GM19455 (cell line): ENCODE measurements at regions not wholly inside any gene's neighbourhood (a gene's known extent, or its start where the extent isn't known, plus 50 kb on each side); places are given as distances from the start of the nearest gene placed in this dataset.
"Not testable (repeated sequence)": the region's sequence is repeated elsewhere in the genome, so short reads cannot be mapped to it uniquely, and the experiment has no call there.

Experiments used
- ATAC-seq: cut with Tn5 transposase; IDR thresholded peaks from one replicate; pipeline ENCODE4 v1.9.1; 2021; ENCODE audit not compliant: unreplicated experiment

DNA sequence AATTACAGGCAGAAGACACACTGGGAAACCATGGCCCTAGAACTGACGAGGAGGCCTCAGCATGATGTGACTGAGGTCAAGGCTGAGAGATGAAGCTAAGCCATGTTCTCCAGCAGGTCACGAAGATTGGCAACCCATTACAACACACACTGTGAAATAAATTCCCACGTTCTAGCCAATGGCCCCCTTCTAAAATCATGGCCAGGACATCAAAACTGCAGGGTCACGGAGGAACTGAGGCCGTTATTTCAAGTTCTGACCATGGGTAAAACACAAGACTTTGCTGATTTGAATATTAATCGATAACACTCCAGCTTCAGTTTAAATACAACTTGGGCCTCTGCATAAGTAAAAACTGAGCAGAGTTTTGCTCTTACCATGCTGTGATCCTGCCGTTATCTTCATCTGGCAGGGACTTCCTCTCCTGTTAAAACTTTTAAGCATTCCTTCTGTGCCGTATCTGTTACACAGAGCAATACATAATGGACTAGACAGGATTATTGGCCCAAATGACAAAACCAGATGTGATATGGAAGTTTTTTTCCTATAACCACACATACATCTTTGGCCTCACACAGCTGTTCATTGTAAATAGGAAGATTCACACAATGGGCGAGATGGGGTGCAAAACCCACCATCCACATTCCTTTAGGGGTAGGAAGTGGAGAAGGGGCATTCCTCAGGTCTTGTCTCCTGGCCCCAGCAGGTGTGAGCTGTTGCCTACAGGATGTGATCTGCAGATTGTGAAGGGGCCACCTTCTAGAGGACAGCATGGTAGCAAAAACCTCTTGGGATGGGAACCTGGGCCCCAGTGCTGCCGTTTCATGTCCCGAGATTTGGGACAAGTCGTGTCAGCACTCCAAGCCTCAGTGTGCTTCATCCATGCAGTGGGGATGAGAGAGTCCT, 207.4 kb downstream of the OPA1 start:
- ATAC-seq: no peak

DNA sequence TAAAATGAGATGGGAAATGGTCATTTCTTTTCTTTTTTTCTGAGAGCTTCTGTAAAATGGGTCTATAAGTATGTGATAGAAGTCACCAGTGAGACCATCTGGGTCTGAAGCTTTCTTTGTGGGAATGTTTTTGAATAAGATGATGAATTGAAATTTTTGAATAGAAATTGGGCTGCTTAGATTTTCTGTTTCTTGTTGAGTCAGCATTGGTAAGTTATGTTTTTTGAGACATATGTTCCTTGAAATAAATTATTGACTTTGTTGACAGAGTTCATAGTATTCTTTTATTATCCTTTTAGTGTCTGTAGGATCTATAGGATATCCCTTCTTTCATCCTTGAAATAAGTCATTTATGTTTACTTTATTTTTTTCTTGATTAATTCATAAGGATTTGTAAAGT, 208.1 kb downstream of the OPA1 start:
- no peak for ATAC-seq

DNA sequence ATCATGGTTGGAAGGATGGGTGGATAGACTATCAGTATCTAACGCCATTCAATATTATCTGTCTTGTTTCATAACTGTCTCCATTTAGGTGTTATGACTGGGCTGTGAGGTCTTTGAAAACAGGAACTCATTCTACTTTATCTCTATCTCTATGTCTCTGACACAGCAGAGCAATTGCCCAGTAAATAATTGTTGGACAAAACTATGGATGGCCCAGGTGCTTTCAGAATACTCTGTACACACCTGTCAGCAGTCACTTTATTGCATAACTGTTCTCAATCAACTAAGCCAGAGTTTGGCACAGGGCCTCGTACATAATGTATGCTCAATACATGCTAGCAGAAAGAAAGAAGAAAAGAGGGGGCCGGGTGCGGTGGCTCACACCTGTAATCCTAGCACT, 210.3 kb downstream of the OPA1 start:
- ATAC-seq: no peak

- no peak for ATAC-seq
Measured at GRCh38 chr3:193805448-193805847, 212.4 kb downstream of the OPA1 start.

GRCh38 chr3:193808317-193808716, 215.3 kb downstream of the OPA1 start:
- ATAC-seq: no peak

DNA sequence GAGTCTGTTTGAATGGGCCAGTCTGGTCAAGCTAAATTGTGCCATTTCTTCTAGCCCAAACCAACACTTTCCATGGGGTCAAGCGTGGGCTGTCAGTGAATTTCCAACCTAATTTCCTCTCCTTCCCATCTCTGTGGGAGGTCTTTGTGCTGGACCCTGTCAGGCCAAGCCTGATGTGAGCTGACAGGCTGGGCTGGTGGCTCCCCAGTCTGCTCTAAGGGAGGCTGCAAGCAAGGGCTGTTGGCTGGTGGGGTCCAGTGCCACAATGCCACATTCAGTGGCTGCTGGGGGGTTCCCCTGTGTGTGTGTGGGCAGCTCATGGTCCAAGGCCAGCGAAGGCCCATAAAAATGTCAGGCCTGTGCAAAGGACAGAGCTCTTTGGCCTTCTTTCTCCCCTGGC, 216.1 kb downstream of the OPA1 start:
- ATAC-seq: no peak

DNA sequence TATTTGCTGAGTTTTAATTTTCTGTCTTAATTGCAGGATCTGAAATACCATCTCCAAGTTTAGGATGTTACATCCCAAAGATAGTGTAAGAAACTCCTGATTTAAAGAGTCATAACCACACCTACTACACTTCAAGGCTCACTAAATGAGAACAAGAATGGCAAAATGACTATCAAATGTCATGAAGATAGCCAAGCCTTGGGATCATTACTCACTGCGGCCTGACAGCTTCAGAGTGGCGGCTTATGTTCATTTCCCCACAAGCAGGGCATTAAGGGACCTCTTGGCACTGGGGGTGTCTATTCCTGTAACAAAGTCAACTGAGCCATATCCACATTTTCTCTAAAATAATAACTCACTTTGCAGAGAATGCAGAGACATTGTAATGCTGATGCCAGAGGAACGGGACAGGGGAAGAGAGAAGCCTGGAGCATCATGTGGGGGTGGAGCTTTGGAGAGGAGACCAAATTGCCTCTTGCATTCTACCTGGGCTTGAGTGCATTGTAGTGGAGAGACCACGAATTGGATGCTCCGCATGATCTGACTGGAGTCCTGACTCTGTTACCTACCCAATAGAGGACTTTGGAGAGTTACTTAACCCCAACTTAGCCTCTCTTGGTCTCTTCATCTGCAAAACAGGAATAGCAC, 219.2 kb downstream of the OPA1 start:
- no peak for ATAC-seq

DNA sequence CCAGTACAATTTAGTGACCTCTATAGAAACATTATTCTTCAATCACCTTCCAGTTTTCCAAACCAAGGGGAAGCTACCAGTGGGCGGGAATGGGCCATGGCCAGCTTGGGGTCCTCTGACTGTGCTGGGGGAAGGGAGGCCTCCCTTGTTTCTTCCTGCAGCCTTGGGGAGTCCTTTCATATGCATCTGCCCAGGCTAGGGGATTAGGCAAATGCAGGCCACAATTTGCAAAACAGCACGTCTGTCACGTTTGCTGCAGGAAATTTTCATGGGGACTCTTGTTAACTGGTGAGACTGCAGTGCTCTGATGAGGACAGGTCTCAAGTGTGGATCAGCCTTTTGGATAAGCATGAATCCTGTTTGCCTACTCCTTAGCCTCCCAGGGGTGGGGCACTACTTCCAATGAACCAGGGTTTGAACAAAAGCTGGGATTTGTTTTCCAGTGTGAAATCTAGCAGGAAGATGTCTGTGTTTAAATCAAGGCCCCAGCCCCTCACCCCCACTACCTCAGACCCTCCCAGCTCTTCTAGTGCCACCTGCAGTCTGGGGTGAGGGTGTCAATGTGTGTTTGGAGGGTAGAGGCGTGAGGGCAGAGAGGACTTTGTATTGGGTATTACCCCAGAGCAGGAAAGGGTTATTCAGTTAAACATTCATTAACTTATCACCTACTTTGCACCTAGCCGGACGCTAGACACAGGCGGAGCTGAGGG, 219.9 kb downstream of the OPA1 start:
- no peak for ATAC-seq

DNA sequence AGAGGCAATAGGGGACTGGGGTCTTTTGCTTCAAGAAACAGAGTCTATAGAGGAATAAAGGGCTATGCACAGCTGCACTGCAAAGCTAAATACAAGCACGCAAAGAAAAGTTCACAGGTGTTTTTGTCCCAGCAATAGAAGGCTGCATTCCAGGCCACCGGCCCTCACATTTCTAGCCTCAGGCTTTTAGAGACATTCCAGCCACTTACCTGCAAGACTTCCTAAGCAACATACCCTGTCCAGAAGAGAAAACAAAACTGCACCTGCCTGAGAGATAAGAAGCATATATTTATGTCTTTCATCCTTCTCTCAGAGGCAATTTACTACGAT, 220.5 kb downstream of the OPA1 start:
- no peak for ATAC-seq

GRCh38 chr3:193814166-193814892, 221.3 kb downstream of the OPA1 start:
- no peak for ATAC-seq

DNA sequence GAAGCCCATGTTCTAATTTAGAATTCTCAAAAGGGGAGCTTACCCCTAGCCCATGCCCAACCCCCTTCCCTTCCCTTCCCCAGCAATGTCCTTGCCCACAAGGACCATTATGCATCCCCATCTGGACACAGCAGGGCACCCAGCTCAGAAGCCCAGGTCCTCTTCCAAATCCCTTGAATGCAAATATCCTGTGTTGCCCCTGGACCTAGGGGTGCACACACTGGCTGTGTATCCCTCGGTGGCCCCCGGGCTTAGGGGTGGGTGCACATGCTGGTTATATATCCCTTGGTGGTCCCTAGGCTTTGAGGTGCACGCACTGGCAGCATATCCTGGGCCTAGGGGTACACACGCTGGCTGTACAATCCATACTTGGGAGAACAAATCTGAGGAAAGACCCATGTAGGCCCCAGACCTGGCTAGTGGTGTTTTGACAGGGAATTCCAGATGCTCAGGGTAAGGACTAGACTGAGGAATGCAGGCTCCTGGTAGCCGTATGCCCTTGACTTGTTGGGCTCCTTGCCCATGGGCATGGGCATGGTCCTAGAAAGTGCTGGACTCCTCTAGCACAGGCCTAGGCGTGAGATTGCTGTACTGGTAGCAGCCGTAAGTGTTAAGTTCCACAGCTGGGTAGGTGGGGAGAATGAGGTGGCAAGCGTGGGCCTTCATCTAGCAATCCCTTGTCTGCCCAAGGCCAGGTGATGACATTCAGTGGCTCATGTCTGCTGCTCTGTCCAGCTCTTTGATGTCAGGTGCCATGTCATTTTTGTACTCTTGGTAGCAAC, 222.4 kb downstream of the OPA1 start:
- ATAC-seq: no peak

- no peak for ATAC-seq
Measured at GRCh38 chr3:193816028-193816395, 223.0 kb downstream of the OPA1 start.

DNA sequence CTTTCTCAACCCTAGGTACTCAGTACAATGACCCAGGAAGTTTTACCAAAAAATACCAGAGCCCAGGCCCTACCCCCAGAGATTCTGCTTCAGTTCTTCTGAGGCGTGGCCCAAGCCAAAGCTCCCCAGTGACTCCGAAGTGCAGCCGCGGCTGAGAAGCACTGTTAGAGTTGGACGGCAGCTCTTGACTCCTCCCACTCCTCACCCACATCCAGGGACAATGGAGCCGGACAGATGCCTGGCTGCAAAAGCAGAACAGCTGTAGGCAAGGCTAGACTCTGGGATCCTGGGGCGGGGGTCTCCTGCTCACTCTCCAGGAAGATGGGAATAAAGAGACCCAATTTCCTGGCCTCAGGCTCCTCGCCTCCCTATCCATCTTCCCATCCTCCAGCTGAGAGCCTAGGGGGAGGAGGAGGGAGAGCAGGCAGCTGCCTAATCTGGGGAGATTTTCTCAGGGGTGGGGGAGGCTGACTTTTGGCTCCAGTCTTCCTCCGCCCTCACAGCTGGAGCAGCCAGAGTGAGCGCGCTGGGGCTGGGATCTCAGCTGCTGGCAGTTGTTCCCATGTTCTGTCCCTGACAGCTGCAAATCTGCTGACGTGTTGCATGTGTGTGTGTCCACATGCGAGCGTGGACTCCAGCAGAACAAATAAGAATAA, 223.8 kb downstream of the OPA1 start:
- no peak for ATAC-seq

DNA sequence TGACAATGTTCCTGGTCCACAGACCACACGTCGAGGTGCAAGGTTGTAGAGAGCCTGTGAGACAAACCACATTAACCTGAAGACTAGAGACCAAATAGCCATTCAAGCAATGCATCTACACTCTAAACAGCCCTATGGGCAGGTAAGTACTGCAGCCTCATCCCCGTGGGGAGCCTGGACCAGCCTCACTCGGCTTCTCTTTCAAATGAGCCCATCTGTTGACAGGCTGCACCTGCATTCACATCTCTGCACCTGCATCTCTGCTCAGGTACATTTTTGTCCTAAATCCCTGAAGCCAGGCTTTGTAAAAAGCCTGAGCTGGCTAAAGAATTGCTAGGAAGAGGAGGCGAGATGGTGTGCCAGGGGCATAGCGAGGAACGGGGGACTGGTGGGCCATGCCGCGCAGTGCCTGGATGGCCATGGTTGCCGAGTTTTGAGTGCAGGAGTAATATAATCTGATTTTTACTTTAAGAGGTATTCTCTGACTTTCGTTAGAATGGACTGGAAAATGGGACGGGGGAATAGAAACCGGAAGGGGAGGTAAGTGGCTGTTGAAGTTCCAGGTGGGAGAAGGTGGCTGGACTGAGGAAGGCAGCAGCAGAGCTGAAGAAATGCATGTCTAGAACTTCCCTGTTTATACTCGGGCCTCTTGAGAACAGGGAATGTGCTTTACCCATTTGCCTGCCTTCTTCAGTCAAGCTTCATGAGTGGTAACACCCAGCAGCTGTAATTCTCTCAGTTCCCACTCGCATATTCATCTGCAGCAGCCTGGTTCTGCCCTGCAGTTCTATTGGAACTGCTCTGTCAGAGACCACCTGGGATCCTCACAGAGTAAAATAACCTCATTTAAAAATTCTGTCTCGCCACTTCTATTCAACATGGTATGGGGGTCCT, 226.4 kb downstream of the OPA1 start:
- ATAC-seq: no peak

GRCh38 chr3:193821151-193821668, 228.2 kb downstream of the OPA1 start:
- no peak for ATAC-seq

DNA sequence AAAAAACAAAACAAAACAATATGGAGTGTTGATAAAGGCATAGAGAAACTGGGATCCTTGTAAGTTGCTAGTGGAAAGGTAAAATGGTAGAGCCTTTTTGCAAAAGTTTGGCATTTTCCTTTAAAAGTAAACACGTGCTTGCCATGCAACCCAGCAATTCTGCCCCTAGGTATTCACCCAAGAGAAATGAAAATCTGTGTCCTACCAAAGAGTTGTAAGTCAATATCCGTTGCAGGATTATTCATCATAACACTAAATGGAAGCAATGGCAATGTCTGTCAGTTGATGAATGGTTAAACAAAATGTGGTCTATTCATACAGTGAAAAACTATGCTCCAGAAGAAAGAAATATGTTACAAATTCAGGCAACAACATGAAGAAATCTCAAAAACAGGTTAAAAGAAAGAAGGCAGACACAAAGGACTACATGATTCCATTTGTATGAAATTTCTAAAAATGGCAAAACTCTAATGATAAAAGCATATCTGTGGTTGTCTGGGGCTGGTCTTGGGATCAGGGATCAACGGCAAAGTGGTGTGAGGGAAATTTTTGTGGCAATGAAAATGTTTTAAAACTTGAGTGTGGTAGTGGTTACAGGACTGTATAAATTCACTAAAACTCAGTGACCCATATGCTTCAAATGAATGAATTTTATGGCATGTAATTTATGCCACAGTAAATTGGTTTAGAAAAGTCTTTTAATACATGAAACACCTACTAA, 229.6 kb downstream of the OPA1 start:
- no peak for ATAC-seq

DNA sequence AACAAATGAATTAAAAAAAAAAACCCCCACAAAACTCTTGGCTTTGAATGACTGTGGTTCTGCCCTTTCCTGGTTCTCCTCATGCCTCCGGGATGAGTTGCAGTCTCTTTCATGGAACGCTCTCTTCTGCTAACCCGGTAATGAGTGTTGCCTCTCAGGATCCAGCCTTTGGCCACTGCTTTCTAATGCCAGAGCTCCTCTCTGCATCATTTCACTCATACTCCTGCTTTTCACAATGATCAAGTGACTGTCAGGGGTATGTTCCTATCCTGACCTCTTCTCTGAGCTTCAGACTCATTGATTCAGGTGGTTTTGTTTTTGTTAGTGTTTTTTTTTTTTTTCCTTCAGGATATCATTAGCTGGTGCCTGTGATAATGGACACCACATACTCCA, 230.2 kb downstream of the OPA1 start:
- not testable (repeated sequence) for ATAC-seq

DNA sequence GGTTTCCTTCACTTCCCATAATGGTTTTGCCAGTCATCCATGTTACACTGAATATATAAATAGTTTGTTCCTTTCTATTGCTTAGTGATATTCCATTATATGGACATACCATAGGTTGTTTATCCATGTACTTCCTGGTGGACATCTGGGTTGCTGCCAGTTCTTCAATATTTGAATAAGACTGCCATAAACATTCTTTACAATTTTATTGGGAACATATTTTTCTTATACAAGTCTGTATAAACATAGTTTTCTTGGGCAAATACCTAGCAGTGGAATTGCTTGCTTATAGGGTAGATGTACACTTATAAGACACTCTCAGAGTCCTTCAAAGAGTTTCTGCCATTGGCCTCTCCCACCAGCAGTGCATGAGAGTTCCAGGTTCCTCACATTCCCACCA, 231.4 kb downstream of the OPA1 start:
- ATAC-seq: no peak
